ENCODE measurements at regions not wholly inside any gene's neighbourhood (a gene's known extent, or its start where the extent isn't known, plus 50 kb on each side); places are given as distances from the start of the nearest gene placed in this dataset.

- TF ChIP-seq CTCF (conservative IDR thresholded peaks at IDR 0.05; ENCODE audit: low read depth, low read length) (no peak), EZH2 (IDR thresholded peaks at IDR 0.05; ENCODE audit: borderline replicate concordance, low read depth, low read length, poor library complexity, severe bottlenecking) (no peak)
These were observed 307.2 kb downstream of the PTEN start for GRCh38 chr10:88170628-88171027.

All from A673 (cell line).